Smooth muscle cell of the brain vasculature (primary cell): ENCODE measurements at regions not wholly inside any gene's neighbourhood (a gene's known extent, or its start where the extent isn't known, plus 50 kb on each side); places are given as distances from the start of the nearest gene placed in this dataset.

Experiments
- DNase-seq: peaks from one replicate; pipeline ENCODE4 v3.0.0-alpha.2; 2012; ENCODE audit warnings: low read depth, low spot score

GRCh38 chr2:81979086-81979485, 1674.5 kb upstream of the LRRTM1 start:
- DNase-seq, result no peak

- DNase-seq, result no peak
These were observed 1672.4 kb upstream of the LRRTM1 start for GRCh38 chr2:81976998-81977397.

- no peak for DNase-seq
These were observed 1669.7 kb upstream of the LRRTM1 start for GRCh38 chr2:81974216-81974615.

GRCh38 chr2:81942876-81943275, 1638.3 kb upstream of the LRRTM1 start:
- no peak for DNase-seq

- no peak for DNase-seq
These were observed 1637.7 kb upstream of the LRRTM1 start for GRCh38 chr2:81942136-81942680.

GRCh38 chr2:81940266-81940955, 1635.9 kb upstream of the LRRTM1 start:
- DNase-seq, result no peak

GRCh38 chr2:81937944-81938343, 1633.4 kb upstream of the LRRTM1 start:
- DNase-seq, result no peak

- no peak for DNase-seq
These were observed 1599.0 kb upstream of the LRRTM1 start for GRCh38 chr2:81903534-81903933.

GRCh38 chr2:81901017-81901416, 1596.5 kb upstream of the LRRTM1 start:
- no peak for DNase-seq

GRCh38 chr2:81895620-81896250, 1591.2 kb upstream of the LRRTM1 start:
- no peak for DNase-seq

GRCh38 chr2:81894451-81894990, 1590.0 kb upstream of the LRRTM1 start:
- no peak for DNase-seq

- no peak for DNase-seq
These were observed 1572.1 kb upstream of the LRRTM1 start for GRCh38 chr2:81876624-81877023.

- no peak for DNase-seq
These were observed 1567.5 kb upstream of the LRRTM1 start for GRCh38 chr2:81872006-81872405.

GRCh38 chr2:81870119-81870518, 1565.6 kb upstream of the LRRTM1 start:
- DNase-seq, result no peak

GRCh38 chr2:81858998-81859397, 1554.4 kb upstream of the LRRTM1 start:
- DNase-seq, result no peak

GRCh38 chr2:81853341-81853740, 1548.8 kb upstream of the LRRTM1 start:
- no peak for DNase-seq

- DNase-seq, result no peak
These were observed 1548.1 kb upstream of the LRRTM1 start for GRCh38 chr2:81852651-81853050.

GRCh38 chr2:81839780-81840179, 1535.2 kb upstream of the LRRTM1 start:
- DNase-seq, result no peak

GRCh38 chr2:81835321-81836000, 1530.9 kb upstream of the LRRTM1 start:
- DNase-seq, result no peak

GRCh38 chr2:81786811-81787210, 1482.3 kb upstream of the LRRTM1 start:
- DNase-seq, result no peak

- no peak for DNase-seq
These were observed 1462.8 kb upstream of the LRRTM1 start for GRCh38 chr2:81767187-81767912.
